ENCODE measurements at regions not wholly inside any gene's neighbourhood (a gene's known extent, or its start where the extent isn't known, plus 50 kb on each side); places are given as distances from the start of the nearest gene placed in this dataset.

- WGBS, 2 donors (ENCODE audit: low coverage in 1 of 2): 60 to 61% methylated on average over 1 of the region's 1 CpG
- Histone ChIP-seq H3K4me3 (no peak overlapping the region), H3K9me3 (no peaks in the 10 kb centered on the region), H3K4me1 (no peaks in the 10 kb centered on the region), H3K27ac (no peak overlapping the region), H3K27me3 (no peaks in the 10 kb centered on the region), H3K36me3 (no peaks in the 10 kb centered on the region)
- no peak for DNase-seq
- in situ Hi-C loops (cut with MboI; ENCODE audit: low pct_ligation_motif_present in 1 of 4, low pct_unique_long_range_greater_than_20kb in 1 of 4, low sequenced_read_pairs in 3 of 4): no loop called here
- intact Hi-C loops (cut with DNase I; ENCODE audit: low total_unique reads): no loop called here
- TF ChIP-seq POLR2A (IDR thresholded peaks at IDR 0.05) (no peak), POLR2AphosphoS5 (IDR thresholded peaks at IDR 0.05) (no peak), EP300 (IDR thresholded peaks at IDR 0.05; ENCODE audit: low read depth) (no peak)
- TF ChIP-seq, protein P1, sequence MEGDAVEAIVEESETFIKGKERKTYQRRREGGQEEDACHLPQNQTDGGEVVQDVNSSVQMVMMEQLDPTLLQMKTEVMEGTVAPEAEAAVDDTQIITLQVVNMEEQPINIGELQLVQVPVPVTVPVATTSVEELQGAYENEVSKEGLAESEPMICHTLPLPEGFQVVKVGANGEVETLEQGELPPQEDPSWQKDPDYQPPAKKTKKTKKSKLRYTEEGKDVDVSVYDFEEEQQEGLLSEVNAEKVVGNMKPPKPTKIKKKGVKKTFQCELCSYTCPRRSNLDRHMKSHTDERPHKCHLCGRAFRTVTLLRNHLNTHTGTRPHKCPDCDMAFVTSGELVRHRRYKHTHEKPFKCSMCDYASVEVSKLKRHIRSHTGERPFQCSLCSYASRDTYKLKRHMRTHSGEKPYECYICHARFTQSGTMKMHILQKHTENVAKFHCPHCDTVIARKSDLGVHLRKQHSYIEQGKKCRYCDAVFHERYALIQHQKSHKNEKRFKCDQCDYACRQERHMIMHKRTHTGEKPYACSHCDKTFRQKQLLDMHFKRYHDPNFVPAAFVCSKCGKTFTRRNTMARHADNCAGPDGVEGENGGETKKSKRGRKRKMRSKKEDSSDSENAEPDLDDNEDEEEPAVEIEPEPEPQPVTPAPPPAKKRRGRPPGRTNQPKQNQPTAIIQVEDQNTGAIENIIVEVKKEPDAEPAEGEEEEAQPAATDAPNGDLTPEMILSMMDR (IDR thresholded peaks at IDR 0.05): no peak
Measured at GRCh38 chr2:123746006-123746405, 279.1 kb upstream of the CNTNAP5 start.

DNA sequence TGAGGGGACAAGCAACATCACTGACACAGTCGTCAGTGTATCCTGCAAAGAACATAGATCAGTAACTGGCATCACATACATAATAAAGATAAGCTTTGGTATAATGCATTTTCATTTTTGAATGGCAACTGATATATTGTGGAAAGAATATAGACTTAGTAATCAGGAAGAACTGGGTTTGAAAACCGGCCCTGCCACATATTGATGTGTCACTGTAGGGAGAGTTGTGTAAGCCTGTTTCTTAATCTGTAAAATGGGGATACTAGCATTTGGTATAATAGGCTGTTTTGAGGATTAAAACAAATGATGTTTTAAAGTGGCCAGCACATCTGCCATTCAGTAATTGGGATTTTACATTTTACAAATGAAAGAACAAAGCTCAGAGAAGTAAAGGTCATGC, 277.8 kb upstream of the CNTNAP5 start:
- TF ChIP-seq, protein P1 (IDR thresholded peaks at IDR 0.05): no peak
- TF ChIP-seq POLR2A (IDR thresholded peaks at IDR 0.05) (no peak), POLR2AphosphoS5 (IDR thresholded peaks at IDR 0.05) (no peak), EP300 (IDR thresholded peaks at IDR 0.05; ENCODE audit: low read depth) (no peak)
- in situ Hi-C loops (cut with MboI; ENCODE audit: low pct_ligation_motif_present in 1 of 4, low pct_unique_long_range_greater_than_20kb in 1 of 4, low sequenced_read_pairs in 3 of 4): no loop called here

GRCh38 chr2:123762221-123762620, 262.9 kb upstream of the CNTNAP5 start:
- H3K36me3 ChIP-seq: no peaks in the 10 kb centered on the region
- H3K27ac ChIP-seq: no peak overlapping the region
- no peaks in the 10 kb centered on the region for H3K27me3 ChIP-seq
- in situ Hi-C loops (cut with MboI; ENCODE audit: low pct_ligation_motif_present in 1 of 4, low pct_unique_long_range_greater_than_20kb in 1 of 4, low sequenced_read_pairs in 3 of 4): no loop called here
- peaks cover 8 to 9% of the 10 kb centered on the region in 2 donors for H3K9me3 ChIP-seq
- no peaks in the 10 kb centered on the region for H3K4me1 ChIP-seq
- TF ChIP-seq POLR2AphosphoS5 (IDR thresholded peaks at IDR 0.05) (no peak), POLR2A (IDR thresholded peaks at IDR 0.05) (no peak)
- DNase-seq: no peak
- no peak overlapping the region for H3K4me3 ChIP-seq
- intact Hi-C loops (cut with DNase I; ENCODE audit: low total_unique reads): no loop called here
- 72 to 83% methylated on average over 4 to 6 of the region's 6 CpGs for WGBS, 2 donors (ENCODE audit: low coverage in 1 of 2)

More for the DNA sequence above, 277.8 kb upstream of the CNTNAP5 start:
- DNase-seq: no peak
- Histone ChIP-seq H3K9me3 (no peaks in the 10 kb centered on the region), H3K36me3 (no peaks in the 10 kb centered on the region), H3K4me1 (no peaks in the 10 kb centered on the region), H3K4me3 (no peak overlapping the region), H3K27ac (no peak overlapping the region), H3K27me3 (no peaks in the 10 kb centered on the region)
- intact Hi-C loops (cut with DNase I; ENCODE audit: low total_unique reads): no loop called here
- 58 to 73% methylated on average over 2 of the region's 2 CpGs for WGBS, 2 donors (ENCODE audit: low coverage in 1 of 2)

DNA sequence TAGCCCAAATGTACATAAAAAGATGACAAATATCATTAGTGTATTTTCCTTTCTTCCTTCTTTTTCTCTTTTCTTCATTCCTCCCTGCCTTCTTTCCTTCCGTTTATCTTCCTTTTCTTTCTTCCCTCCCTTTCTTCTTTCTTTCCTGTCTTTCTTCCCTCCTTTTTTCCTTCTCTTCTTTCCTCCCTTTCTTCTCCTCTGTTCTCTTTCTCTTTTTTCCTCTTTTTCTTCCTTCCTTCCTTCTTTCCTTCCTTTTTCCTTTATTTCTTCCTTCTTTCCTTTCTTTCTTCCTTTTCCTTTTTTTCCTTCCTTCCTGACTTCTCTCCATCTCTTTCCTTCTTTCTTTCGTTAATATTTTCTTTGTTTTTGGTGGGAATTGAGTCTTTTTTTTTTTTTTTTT, 256.9 kb upstream of the CNTNAP5 start:
- DNase-seq: no peak
- Histone ChIP-seq H3K36me3 (no peaks in the 10 kb centered on the region), H3K27me3 (no peaks in the 10 kb centered on the region), H3K9me3 (peaks cover 0 to 5% of the 10 kb centered on the region in 2 donors), H3K4me3 (no peak overlapping the region), H3K27ac (no peak overlapping the region), H3K4me1 (no peaks in the 10 kb centered on the region)
- intact Hi-C loops (cut with DNase I; ENCODE audit: low total_unique reads): no loop called here
- in situ Hi-C loops (cut with MboI; ENCODE audit: low pct_ligation_motif_present in 1 of 4, low pct_unique_long_range_greater_than_20kb in 1 of 4, low sequenced_read_pairs in 3 of 4): no loop called here
- WGBS, 2 donors (ENCODE audit: low coverage in 1 of 2): 74 to 86% methylated on average over 2 of the region's 2 CpGs
- TF ChIP-seq, protein P1 (IDR thresholded peaks at IDR 0.05): no peak
- TF ChIP-seq POLR2A (IDR thresholded peaks at IDR 0.05): no peak
- TF ChIP-seq POLR2AphosphoS5 (IDR thresholded peaks at IDR 0.05): no peak
- no peak for TF ChIP-seq EP300 (IDR thresholded peaks at IDR 0.05; ENCODE audit: low read depth)

DNA sequence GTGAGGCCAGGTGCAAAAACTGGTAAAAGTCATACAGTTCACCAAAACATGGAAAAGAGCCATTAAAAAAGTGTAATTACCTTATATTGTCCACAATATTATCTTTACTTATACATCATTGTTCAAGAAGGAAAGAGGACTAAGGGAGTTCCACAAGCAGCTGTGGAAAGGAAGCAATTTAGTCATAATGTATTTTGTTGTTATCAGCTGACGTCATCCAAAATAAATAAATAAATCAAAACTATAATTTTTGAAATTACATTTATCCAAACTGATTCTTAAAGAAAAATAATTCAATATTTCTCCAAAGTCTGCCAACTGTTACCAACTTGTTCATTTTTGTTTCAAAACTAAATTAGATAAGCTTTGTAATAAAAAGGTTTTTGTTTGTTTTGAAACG, 256.1 kb upstream of the CNTNAP5 start:
- in situ Hi-C loops (cut with MboI; ENCODE audit: low pct_ligation_motif_present in 1 of 4, low pct_unique_long_range_greater_than_20kb in 1 of 4, low sequenced_read_pairs in 3 of 4) (no loop called here), intact Hi-C loops (cut with DNase I; ENCODE audit: low total_unique reads) (no loop called here)
- Histone ChIP-seq H3K27me3 (no peaks in the 10 kb centered on the region), H3K4me1 (no peaks in the 10 kb centered on the region), H3K27ac (no peak overlapping the region), H3K36me3 (no peaks in the 10 kb centered on the region), H3K9me3 (no peaks in the 10 kb centered on the region), H3K4me3 (no peak overlapping the region)
- WGBS, 2 donors (ENCODE audit: low coverage in 1 of 2): 49 to 58% methylated on average over 2 of the region's 2 CpGs
- TF ChIP-seq POLR2AphosphoS5 (IDR thresholded peaks at IDR 0.05): no peak
- no peak for TF ChIP-seq EP300 (IDR thresholded peaks at IDR 0.05; ENCODE audit: low read depth)
- TF ChIP-seq POLR2A (IDR thresholded peaks at IDR 0.05): no peak
- TF ChIP-seq, protein P1 (IDR thresholded peaks at IDR 0.05): no peak
- DNase-seq: no peak
